ENCODE measurements at regions not wholly inside any gene's neighbourhood (a gene's known extent, or its start where the extent isn't known, plus 50 kb on each side); places are given as distances from the start of the nearest gene placed in this dataset.
"Not testable (repeated sequence)": the region's sequence is repeated elsewhere in the genome, so short reads cannot be mapped to it uniquely, and the experiment has no call there.

DNA sequence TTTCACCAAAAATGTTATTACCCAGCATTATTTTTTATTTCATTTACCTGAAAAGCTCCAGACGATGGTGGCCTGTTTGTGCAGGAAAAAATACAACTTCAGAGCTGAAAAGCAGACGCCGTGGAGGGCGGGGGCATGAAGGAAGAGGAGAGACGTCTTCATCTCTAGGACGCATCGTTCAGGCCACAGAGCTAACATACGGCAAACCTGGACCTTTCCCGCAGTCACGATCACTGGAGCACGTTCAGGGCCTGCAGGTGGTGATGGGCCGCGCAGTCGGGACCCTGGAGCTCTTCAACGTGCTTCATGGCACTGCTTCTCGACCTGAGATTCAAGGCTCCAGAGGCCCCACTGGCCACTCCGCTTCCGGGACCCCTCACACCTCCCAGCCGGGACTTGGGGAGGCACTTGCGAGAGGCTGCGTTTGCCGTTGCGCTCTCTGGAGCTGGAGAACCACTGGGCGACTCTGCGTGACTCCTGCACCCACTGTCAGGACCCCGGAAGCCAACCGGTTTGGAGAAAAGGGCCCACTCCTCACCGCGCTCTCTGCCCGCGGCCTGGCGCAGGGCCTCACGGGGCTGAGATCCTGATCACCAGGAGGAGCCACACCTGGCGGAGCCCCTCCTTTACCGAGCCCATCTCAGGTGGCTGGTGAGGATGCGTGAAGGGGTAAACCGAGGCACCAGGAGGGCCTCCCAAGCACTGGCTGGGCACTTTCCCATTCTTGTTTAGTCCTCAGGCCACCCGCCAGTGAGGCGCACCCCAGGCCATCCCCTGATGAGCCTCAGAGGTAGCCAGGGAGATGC is 164.4 kb upstream of the AFDN start:
- no peak for DNase-seq (ENCODE audit: low spot score)

DNA sequence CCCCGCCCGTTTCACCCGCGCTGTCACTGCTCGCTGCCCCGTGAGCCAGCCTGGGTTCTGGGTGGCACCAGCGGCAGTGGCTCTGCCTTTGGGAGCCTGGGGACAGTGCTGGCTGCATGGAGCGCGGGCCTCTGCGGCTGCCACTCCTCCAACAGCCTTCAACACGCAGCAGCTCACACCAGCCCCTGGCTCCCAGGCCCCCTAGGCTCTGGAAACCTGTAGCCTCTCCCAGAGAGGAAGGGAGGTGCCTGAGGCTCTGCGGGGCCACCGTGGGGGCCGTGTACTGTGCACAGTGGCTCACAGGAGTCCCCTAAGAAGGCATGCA is 163.9 kb upstream of the AFDN start:
- no peak for DNase-seq (ENCODE audit: low spot score)

GRCh38 chr6:167663316-167663715 is 163.4 kb upstream of the AFDN start:
- DNase-seq (ENCODE audit: low spot score) = no peak

- DNase-seq (ENCODE audit: low spot score) = no peak
Measured at GRCh38 chr6:167663784-167664443, 162.8 kb upstream of the AFDN start.

DNA sequence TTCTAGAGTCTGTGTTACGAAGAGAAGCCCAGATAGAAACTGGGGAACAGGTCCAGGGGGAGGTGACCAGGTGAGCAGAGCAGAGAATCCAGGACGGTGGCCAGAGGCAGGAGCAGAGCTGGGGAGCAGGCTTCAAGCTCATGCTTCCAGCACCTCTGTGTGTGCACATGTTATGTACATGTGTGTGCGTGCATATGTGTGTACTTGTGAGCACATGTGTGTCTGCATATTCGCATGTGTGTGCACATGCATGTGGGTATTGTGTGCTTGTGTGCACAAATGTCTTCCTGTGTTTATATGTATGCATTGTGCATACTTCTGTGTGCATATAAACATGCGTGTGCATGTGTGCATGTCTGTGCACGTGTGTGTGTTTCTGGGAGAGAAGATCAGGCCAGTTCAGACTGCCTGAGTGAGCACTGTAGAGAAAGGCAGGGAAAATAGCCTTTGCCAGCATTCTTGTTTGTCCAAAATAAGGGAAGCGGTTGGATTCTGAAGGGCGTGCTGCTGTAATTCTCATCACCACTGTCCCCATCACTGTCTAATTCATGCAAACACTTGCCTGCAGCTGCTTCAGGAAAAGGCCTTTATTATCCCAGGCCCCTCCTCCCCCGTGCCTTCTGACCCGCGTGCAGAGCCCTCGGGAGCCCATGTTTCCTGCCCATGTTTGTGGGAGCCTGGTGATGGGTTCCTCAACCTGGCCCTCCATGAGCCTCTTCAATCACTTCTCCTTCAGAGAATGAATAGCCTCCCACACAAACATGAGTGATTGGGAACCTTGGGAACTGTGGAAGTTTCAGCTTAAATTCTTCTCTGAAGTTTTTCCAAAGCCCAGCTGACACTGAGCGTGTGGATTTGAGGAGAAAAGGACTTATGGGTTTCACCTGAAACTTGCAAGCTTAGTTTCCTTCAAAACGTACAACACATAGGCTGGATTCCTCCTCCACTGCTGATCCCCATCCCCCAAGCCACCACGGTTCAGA is 161.7 kb upstream of the AFDN start:
- DNase-seq (ENCODE audit: low spot score) = no peak

- no peak for DNase-seq (ENCODE audit: low spot score)
Measured at GRCh38 chr6:167665698-167666330, 160.9 kb upstream of the AFDN start.

GRCh38 chr6:167666571-167667203 is 160.0 kb upstream of the AFDN start:
- no peak for DNase-seq (ENCODE audit: low spot score)

GRCh38 chr6:167667204-167668018 is 159.3 kb upstream of the AFDN start:
- DNase-seq (ENCODE audit: low spot score) = no peak

DNA sequence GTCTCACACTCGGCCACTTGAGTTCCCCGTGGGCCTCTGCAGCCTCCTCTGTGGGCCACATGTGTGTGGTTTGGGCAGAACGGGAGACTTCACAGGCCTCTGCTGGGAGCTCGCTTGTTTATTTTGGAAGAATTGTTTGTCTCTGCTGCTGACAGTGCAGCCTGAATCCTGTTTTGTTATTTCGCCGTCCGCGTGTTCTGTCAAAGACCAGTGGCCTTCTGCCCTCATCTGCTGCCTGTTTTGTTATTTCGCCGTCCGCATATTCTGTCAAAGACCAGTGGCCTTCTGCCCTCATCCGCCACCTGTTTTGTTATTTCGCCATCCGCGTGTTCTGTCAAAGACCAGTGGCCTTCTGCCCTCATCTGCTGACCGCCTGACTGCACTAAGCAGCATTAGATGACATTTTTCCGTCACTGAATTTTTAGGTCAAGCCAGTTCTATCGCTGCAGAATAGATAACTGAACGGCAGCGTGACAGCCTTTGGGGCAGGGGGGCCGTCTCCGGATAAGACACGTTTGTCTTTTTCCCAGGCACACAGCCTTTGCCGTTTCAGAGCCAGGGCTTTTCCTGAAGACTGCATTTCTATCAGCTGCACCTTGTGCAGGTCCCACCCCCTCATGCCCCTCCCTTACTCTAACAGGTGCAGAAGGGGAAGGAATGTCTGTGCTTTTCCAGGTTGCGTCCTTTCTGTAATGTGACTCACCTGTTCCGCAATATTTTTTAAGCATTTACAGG is 158.5 kb upstream of the AFDN start:
- no peak for DNase-seq (ENCODE audit: low spot score)

DNA sequence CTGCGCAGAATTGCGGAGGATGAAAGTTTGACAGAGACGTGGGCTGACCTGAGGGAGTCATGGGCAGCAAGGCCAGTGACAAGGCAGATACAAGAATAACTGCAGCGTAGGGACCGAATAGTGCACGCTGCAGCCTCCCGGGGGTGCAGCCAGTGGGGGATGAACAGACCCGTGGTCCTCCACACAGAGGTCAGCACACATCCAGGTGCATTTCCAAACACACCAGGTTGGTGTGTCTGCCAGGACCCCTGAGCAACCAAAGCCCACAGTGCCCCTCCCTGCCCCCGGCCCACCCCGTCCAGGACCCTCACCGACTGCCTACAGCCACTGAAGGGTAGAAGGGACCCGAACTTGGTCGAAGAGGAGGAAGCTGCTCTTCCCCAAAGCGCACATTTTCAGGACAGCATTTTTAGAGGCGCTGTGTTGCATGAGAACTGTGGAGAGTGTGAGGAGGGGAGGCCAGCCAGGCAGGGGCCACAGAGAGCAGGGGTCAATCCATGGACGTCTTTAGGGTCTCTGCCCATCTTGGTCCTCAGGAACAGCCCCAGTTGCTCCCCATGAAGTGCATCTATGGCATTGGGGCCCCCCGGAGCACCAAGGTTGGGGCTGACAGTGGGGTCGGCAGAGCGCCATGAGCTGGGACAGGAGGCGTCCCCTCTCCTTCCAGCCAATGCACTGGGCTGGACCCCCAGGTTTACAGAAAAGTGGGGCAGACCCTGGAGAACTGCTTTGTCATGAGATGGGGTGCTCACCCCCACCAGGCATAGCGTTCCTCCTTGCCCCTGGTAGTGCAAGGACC is 157.8 kb upstream of the AFDN start:
- DNase-seq (ENCODE audit: low spot score) = no peak

DNA sequence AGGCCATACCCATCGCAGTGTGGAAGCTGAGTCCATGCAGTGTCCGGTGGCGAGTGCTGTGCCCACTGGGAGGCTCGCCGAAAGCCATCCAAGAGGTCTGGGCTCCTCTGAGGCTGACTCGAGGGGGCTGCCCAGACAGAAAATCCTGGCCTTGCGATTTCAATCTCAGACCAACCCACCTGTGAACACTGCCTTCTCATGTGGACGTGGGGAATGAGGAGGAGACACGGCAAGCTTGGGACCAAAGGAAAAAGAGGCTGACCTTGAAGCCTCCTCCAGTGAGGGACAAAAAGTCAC is 157.2 kb upstream of the AFDN start:
- no peak for DNase-seq (ENCODE audit: low spot score)

GRCh38 chr6:167669870-167670802 is 156.6 kb upstream of the AFDN start:
- no peak for DNase-seq (ENCODE audit: low spot score)

DNA sequence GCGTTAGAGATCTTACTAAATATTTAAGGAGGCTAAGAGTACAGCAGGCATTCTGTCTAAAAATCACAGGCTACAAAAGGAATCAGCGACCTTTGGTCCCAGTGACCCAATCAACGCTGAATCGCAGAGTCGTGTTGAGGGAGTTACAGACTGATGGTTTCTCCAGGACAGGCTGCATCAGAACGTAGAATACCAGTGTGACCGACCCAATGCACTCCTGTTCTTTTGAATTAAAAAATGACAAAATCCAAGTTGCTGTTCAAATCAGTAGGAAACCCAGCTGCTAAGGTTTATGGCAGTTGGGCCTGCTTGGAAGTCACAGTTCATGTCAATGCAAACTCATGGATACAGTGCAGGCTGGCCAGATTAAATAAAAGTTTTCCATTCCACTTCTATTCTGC is 155.8 kb upstream of the AFDN start:
- no peak for DNase-seq (ENCODE audit: low spot score)

DNA sequence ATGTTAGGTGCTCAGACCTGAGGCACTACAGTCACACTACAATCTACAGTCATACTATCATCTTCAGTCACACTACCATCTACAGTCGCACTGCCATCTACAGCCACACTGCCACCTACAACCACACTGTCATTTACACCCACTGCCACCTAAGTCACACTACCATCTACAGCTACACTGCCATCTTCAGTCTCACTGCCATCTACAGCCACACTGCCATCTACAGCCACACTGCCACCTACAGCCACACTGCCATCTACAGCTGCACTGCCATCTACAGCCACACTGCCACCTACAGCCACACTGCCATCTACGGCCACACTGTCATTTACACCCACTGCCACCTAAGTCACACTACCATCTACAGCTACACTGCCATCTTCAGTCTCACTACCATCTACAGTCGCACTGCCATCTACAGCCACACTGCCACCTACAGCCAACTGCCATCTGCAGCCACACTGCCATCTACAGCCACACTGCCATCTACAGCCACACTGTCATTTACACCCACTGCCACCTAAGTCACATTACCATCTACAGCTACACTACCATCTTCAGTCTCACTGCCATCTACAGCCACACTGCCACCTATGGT is 155.2 kb upstream of the AFDN start:
- not testable (repeated sequence) for DNase-seq (ENCODE audit: low spot score)

GRCh38 chr6:167671977-167672687 is 154.6 kb upstream of the AFDN start:
- no peak for DNase-seq (ENCODE audit: low spot score)

DNA sequence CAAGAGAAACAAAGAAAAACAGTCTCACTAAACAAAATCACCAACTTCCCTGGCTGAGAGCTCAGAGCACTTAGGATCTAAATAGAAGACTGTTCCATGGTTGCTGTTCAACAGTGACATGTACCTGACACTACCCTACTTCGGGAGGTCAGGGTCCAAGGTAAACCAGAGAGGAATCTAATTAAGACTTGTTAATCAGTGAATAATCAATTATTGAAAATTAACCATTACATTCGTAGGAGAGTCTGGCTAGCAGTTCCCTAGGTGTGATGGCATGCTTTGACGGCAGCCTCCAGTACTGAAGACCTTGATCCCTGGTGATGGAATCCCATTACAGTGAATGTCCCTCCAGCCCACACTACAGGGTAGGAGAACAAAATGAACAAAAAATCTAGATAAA is 154.0 kb upstream of the AFDN start:
- no peak for DNase-seq (ENCODE audit: low spot score)

GRCh38 chr6:167673946-167674345 is 152.8 kb upstream of the AFDN start:
- no peak for DNase-seq (ENCODE audit: low spot score)
